Activated B cell treated with CpG ODN at 0.5 μM for 24 hours (primary cell): ENCODE measurements at regions not wholly inside any gene's neighbourhood (a gene's known extent, or its start where the extent isn't known, plus 50 kb on each side); places are given as distances from the start of the nearest gene placed in this dataset.

Experiments
- ATAC-seq: fragments of 200-7000 bp; cut with Tn5 transposase; one replicate; pipeline ENCODE4 v1.10.0; 2021; ENCODE audit warnings: low read depth, mild to moderate bottlenecking, moderate library complexity
- CTCF ChIA-PET: fragments of 350-600 bp; sonication (Branson Sonifier 250); formaldehyde crosslinking; loops from one replicate; lab custom pipeline; 2021; ENCODE audit warnings: antibody characterized with exemption; lab: Charles Lee
- POLR2A ChIA-PET: fragments of 350-600 bp; sonication (Branson Sonifier 250); formaldehyde crosslinking; loops from one replicate; lab custom pipeline; 2021; ENCODE audit warnings: antibody characterized with exemption; lab: Charles Lee
- DNase-seq: peaks from one replicate; pipeline ENCODE4 v3.0.0; 2022
- H3K27ac Mint-ChIP-seq: one replicate; pipeline ENCODE4 v1.8.0; 2020; ENCODE audit warnings: mixed read lengths
- H3K27me3 Mint-ChIP-seq: one replicate; pipeline ENCODE4 v1.8.0; 2021; ENCODE audit warnings: mixed read lengths
- H3K36me3 Mint-ChIP-seq: one replicate; pipeline ENCODE4 v1.8.0; 2021; ENCODE audit warnings: low read depth, mixed read lengths
- H3K4me1 Mint-ChIP-seq: one replicate; pipeline ENCODE4 v1.8.0; 2021; ENCODE audit warnings: mixed read lengths
- H3K4me3 Mint-ChIP-seq: one replicate; pipeline ENCODE4 v1.8.0; 2020; ENCODE audit warnings: mild to moderate bottlenecking, mixed read lengths
- H3K9me3 Mint-ChIP-seq: one replicate; pipeline ENCODE4 v1.8.0; 2020; ENCODE audit warnings: mixed read lengths
- intact Hi-C: fragments of 100-400 bp; cut with micrococcal nuclease; formaldehyde crosslinking; loops from one replicate; pipeline ENCODE4 v1.15.1; 2024
- TF ChIP-seq, protein P1 (sequence below): fragments of 200-600 bp; IDR thresholded peaks from one replicate; pipeline ENCODE4 v1.8.0; 2022; ENCODE audit warnings: antibody characterized with exemption, mild to moderate bottlenecking

DNA sequence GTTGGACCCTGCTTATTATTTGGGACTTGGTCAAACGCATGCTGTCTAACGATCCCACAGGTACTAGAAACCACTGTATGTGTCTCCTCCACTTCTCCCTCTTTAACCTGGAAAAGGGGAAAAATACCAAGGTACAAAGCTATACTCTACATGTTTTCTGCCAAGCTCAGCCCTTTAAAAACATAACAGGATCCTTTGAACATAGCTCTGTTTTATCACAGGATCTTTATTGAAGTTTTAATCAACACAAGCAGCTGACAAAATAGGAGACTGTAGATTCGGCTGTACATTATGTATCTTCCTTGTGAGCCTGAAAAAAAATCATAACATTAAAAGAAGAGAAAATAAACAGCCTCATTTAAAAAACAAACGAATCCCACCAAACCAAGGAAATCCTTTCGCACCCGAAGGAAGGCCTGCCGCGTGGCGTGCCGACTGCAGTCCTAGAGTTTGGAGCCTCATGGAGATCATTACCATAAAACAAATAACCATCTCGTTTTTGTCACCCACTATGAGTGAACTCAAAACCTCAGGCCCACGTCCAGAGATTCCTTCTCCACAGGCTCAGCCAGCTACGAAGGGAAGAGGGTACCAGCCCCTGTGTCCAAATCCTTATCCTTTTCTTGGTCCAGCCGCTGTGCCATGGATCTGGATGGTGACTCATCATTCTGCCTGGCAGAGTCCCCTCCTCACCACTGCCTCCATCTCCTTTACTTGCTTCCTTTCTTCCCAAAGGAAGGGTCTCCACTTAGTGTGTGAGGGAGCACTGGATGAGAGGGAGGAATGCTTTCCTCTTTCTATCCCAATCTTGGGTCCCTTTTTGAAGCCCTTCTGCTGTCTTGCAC is 651.1 kb downstream of the CCDC171 start:
- no peak for ATAC-seq
- CTCF ChIA-PET, result no interaction called here
- Mint-ChIP-seq H3K36me3 (no peaks in the 10 kb centered on the region), H3K4me1 (no peaks in the 10 kb centered on the region), H3K27me3 (no peaks in the 10 kb centered on the region), H3K9me3 (no peaks in the 10 kb centered on the region), H3K4me3 (no peak overlapping the region), H3K27ac (no peak overlapping the region)
- intact Hi-C loops, result no loop called here
- TF ChIP-seq, protein P1, sequence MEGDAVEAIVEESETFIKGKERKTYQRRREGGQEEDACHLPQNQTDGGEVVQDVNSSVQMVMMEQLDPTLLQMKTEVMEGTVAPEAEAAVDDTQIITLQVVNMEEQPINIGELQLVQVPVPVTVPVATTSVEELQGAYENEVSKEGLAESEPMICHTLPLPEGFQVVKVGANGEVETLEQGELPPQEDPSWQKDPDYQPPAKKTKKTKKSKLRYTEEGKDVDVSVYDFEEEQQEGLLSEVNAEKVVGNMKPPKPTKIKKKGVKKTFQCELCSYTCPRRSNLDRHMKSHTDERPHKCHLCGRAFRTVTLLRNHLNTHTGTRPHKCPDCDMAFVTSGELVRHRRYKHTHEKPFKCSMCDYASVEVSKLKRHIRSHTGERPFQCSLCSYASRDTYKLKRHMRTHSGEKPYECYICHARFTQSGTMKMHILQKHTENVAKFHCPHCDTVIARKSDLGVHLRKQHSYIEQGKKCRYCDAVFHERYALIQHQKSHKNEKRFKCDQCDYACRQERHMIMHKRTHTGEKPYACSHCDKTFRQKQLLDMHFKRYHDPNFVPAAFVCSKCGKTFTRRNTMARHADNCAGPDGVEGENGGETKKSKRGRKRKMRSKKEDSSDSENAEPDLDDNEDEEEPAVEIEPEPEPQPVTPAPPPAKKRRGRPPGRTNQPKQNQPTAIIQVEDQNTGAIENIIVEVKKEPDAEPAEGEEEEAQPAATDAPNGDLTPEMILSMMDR, result no peak
- POLR2A ChIA-PET, result no interaction called here
- DNase-seq, result no peak

DNA sequence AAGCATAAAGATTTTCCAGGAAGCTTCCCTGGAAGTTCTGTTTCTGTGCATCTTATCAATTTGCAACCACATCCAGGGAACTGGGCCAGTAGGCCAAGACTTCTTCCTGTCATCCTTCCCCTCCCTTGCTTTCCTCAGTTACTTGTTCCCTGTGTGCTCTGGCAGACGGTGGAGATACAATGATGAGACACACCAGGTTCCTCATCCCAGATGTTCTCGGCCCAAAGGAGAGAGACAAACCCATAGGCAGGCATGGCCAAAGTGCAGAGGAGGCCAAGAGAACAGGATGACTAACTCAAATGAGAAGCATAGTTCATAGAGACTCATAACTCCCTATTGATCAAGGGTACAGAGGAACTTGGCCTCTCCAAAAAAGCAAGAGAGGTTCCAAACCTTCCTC is 652.6 kb downstream of the CCDC171 start:
- Mint-ChIP-seq H3K36me3 (no peaks in the 10 kb centered on the region), H3K4me1 (no peaks in the 10 kb centered on the region), H3K27ac (no peak overlapping the region), H3K4me3 (no peak overlapping the region), H3K9me3 (no peaks in the 10 kb centered on the region), H3K27me3 (no peaks in the 10 kb centered on the region)
- DNase-seq (no peak), ATAC-seq (no peak)
- ChIA-PET CTCF (no interaction called here), POLR2A (no interaction called here)
- TF ChIP-seq, protein P1, result no peak
- intact Hi-C loops, result no loop called here

DNA sequence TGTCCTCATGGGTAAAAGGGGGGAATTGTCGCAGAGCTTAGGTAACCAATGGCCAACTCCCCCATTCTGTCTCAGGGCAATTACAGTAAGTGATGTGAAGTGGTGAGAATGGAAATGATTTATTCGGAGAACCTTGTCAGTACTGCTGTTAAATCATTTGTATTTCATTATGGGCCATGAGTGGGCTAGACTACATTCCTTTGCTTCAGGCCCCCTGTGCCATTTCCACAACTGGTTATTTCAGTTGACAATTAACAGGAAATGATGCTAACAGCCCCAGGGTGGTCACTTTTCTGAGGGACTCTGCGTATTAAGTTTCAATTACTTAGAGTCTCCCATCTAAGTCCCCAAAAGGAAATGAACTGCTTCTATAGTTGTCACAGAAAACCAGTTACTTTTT is 653.7 kb downstream of the CCDC171 start:
- H3K27ac Mint-ChIP-seq, result no peak overlapping the region
- H3K4me3 Mint-ChIP-seq, result no peak overlapping the region
- no peaks in the 10 kb centered on the region for H3K36me3 Mint-ChIP-seq
- CTCF ChIA-PET, result no interaction called here
- POLR2A ChIA-PET, result no interaction called here
- ATAC-seq (no peak), DNase-seq (no peak)
- TF ChIP-seq, protein P1, result no peak
- intact Hi-C loops, result no loop called here
- no peaks in the 10 kb centered on the region for H3K27me3 Mint-ChIP-seq
- H3K9me3 Mint-ChIP-seq, result peaks cover under 1% of the 10 kb centered on the region
- no peaks in the 10 kb centered on the region for H3K4me1 Mint-ChIP-seq

DNA sequence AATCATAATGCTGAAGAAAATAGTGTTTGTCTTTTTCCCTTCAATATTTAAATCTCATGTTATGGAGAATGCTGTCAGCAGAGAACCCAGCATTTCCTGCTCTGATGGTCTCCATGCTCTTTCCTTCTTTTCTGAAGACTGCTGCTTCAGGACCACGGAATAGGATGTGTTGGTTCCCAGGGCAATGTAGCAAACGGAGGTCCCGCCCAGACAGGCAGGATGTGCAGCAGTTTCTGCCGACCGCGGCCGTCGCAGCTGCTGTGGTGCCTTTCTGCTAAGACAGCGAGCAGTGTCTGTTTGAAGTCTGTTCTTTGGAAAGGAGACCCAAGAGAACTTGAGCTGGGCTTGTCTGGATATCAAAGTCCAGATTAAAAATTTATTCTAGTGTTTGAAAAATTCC is 654.3 kb downstream of the CCDC171 start:
- CTCF ChIA-PET, result no interaction called here
- Mint-ChIP-seq H3K9me3 (peaks cover 3% of the 10 kb centered on the region), H3K4me1 (no peaks in the 10 kb centered on the region), H3K4me3 (no peak overlapping the region), H3K27ac (no peak overlapping the region), H3K27me3 (no peaks in the 10 kb centered on the region), H3K36me3 (no peaks in the 10 kb centered on the region)
- intact Hi-C loops, result no loop called here
- POLR2A ChIA-PET, result no interaction called here
- DNase-seq, result no peak
- ATAC-seq, result no peak
- TF ChIP-seq, protein P1, result no peak

DNA sequence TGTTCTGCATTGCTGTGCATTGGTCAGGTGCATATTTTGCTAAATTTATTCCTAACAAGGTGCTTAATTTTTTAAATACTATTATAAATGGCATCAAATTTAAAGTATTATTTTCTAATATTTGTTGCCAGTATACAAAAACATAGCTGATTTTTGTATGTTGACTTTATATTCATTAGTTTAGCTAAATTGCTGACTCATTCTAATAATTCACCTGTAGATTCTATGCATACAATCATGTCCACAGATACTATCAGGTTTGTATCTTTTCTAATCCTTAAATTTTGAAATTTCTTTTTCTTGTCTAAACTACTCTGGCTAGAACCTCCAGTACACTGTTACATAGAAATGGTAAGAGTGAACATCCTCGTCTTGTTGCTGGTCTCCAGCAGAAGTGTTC is 657.6 kb downstream of the CCDC171 start:
- no peak overlapping the region for H3K4me3 Mint-ChIP-seq
- ATAC-seq (no peak), DNase-seq (no peak)
- intact Hi-C loops, result no loop called here
- H3K27ac Mint-ChIP-seq, result no peak overlapping the region
- no peaks in the 10 kb centered on the region for H3K36me3 Mint-ChIP-seq
- no peaks in the 10 kb centered on the region for H3K27me3 Mint-ChIP-seq
- H3K9me3 Mint-ChIP-seq, result peaks cover 7% of the 10 kb centered on the region
- ChIA-PET CTCF (no interaction called here), POLR2A (no interaction called here)
- TF ChIP-seq, protein P1, result no peak
- H3K4me1 Mint-ChIP-seq, result no peaks in the 10 kb centered on the region
